Testis (tissue), 2 donors: ENCODE measurements at regions not wholly inside any gene's neighbourhood (a gene's known extent, or its start where the extent isn't known, plus 50 kb on each side); places are given as distances from the start of the nearest gene placed in this dataset.
"Not testable (repeated sequence)": the region's sequence is repeated elsewhere in the genome, so short reads cannot be mapped to it uniquely, and the experiment has no call there.

Source experiments
- DNase-seq: peaks from one replicate; pipeline ENCODE4 v3.0.0-alpha.2; 2019
- H3K27ac ChIP-seq, 2 donors: fragments of 200-600 bp; sonication (generic); one replicate each; pipeline ENCODE4 v1.5.1; 2019
- H3K27me3 ChIP-seq: fragments of 200-600 bp; sonication (generic); one replicate; pipeline ENCODE4 v1.5.1; 2019
- H3K36me3 ChIP-seq: fragments of 200-600 bp; sonication (generic); one replicate; pipeline ENCODE4 v1.5.1; 2017; ENCODE audit warnings: low read depth; ENCODE audit errors: missing control alignments
- H3K4me1 ChIP-seq: fragments of 200-600 bp; sonication (generic); one replicate; pipeline ENCODE4 v1.5.1; 2019
- H3K4me3 ChIP-seq, 2 donors: fragments of 200-600 bp; sonication (generic); one replicate each; pipeline ENCODE4 v1.5.1; 2017 to 2019
- H3K9me3 ChIP-seq: fragments of 200-600 bp; sonication (generic); one replicate; pipeline ENCODE4 v1.5.1; 2017
- WGBS, 2 donors: methylation state at CpG; one replicate each; pipeline ENCODE4 v1.1.5; 2018; 5-methylcytosine and 5-hydroxymethylcytosine counted together
- intact Hi-C: fragments of 100-400 bp; cut with DNase I; formaldehyde crosslinking; loops from one replicate; pipeline ENCODE4 v1.15.1; 2023; ENCODE audit warnings: low total_unique reads

DNA sequence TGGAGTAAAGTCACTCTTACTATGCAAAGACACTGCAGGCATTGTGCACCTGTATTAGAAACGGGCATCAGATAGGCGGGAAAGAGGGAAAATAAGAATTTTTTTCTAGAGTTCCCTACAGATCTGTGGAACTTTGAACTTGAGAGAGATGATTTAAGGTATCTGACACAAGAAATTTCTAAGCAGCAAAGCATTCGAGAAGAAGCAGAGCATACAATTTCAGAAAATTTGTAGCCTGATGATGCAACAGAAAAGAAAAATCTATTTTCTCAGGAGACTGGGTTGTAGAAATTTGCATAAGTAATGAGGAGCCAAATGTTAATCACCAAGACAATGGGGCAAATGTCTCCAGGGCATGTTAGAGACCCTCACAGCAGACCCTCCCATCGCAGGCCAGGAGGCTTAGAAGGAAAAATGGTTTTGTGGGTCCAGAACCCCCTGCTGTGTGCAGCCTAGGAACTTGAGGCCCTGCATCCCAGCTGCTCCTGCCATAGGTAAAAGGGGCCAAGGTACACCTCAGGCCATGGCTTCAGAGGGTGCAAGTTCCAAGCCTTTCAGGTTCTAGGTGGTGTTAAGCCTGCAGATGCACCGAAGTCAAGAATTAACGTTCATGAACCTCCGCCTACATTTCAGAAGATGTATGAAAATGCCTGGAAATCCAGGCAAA is 163.5 kb upstream of the GTF2H2 start:
- H3K36me3 ChIP-seq, H3K27me3 ChIP-seq, intact Hi-C loops, H3K9me3 ChIP-seq, H3K27ac ChIP-seq, H3K4me3 ChIP-seq, H3K4me1 ChIP-seq: not testable (repeated sequence)
- WGBS, 2 donors: 83 to 89% methylated on average over 3 to 7 of the region's 7 CpGs
- DNase-seq: peak; percentile 12
